ENCODE measurements at regions not wholly inside any gene's neighbourhood (a gene's known extent, or its start where the extent isn't known, plus 50 kb on each side); places are given as distances from the start of the nearest gene placed in this dataset.

GRCh38 chr7:142408794-142409193 is 150.9 kb upstream of the PRSS58 start:
- H3K27me3 ChIP-seq (replicated peaks; ENCODE audit: insufficient read depth) = no peaks in the 10 kb centered on the region
- no peak for TF ChIP-seq POLR2AphosphoS5 (IDR thresholded peaks at IDR 0.05)
- TF ChIP-seq CTCF (IDR thresholded peaks at IDR 0.05) = no peak
- TF ChIP-seq POLR2A (IDR thresholded peaks at IDR 0.05) = no peak
- no peaks in the 10 kb centered on the region for H3K4me1 ChIP-seq (replicated peaks)
- H3K9me3 ChIP-seq = no peaks in the 10 kb centered on the region
- intact Hi-C loops (cut with DNase I) = no loop called here
- no peak overlapping the region for H3K4me3 ChIP-seq
- DNase-seq (ENCODE audit: low spot score) = no peak
- no peaks in the 10 kb centered on the region for H3K36me3 ChIP-seq
- no peak overlapping the region for H3K27ac ChIP-seq

DNA sequence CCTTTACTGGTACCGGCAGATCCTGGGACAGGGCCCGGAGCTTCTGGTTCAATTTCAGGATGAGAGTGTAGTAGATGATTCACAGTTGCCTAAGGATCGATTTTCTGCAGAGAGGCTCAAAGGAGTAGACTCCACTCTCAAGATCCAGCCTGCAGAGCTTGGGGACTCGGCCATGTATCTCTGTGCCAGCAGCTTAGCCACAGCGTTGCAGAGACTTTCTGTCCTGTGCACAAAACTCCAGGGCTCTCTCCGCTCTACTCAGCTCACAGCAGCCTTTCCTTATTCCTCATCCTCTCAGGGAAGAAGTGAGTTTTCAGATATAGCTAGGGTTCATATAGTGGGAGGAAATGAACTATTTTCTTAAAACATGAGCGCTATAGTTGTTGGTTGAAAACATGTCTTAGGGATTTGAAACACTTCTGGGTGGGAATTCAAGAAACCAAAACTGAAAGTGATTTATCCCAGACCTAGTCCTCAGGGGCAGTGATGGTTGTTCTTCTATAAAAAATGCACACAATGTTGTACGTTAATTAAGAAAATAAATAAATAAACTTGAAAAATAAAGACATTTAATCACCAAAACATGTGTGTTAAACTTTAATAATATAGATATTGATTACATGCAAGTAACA is 150.2 kb upstream of the PRSS58 start:
- H3K27ac ChIP-seq = no peak overlapping the region
- no peak for DNase-seq (ENCODE audit: low spot score)
- H3K27me3 ChIP-seq (replicated peaks; ENCODE audit: insufficient read depth) = no peaks in the 10 kb centered on the region
- no peak for TF ChIP-seq POLR2A (IDR thresholded peaks at IDR 0.05)
- no peak for TF ChIP-seq CTCF (IDR thresholded peaks at IDR 0.05)
- TF ChIP-seq POLR2AphosphoS5 (IDR thresholded peaks at IDR 0.05) = no peak
- H3K4me1 ChIP-seq (replicated peaks) = no peaks in the 10 kb centered on the region
- no peaks in the 10 kb centered on the region for H3K9me3 ChIP-seq
- no peaks in the 10 kb centered on the region for H3K36me3 ChIP-seq
- intact Hi-C loops (cut with DNase I) = no loop called here
- H3K4me3 ChIP-seq = no peak overlapping the region
- 84% methylated on average over 8 of the region's 8 CpGs for WGBS

- intact Hi-C loops (cut with DNase I) = no loop called here
- H3K27ac ChIP-seq = no peak overlapping the region
- H3K27me3 ChIP-seq (replicated peaks; ENCODE audit: insufficient read depth) = no peaks in the 10 kb centered on the region
- H3K4me3 ChIP-seq = no peak overlapping the region
- 83% methylated on average over 7 of the region's 7 CpGs for WGBS
- H3K4me1 ChIP-seq (replicated peaks) = no peaks in the 10 kb centered on the region
- no peak for TF ChIP-seq CTCF (IDR thresholded peaks at IDR 0.05)
- no peak for TF ChIP-seq POLR2A (IDR thresholded peaks at IDR 0.05)
- no peak for TF ChIP-seq POLR2AphosphoS5 (IDR thresholded peaks at IDR 0.05)
- no peaks in the 10 kb centered on the region for H3K9me3 ChIP-seq
- DNase-seq (ENCODE audit: low spot score) = no peak
- H3K36me3 ChIP-seq = no peaks in the 10 kb centered on the region
Observed at GRCh38 chr7:142405122-142405765, 147.4 kb upstream of the PRSS58 start.

DNA sequence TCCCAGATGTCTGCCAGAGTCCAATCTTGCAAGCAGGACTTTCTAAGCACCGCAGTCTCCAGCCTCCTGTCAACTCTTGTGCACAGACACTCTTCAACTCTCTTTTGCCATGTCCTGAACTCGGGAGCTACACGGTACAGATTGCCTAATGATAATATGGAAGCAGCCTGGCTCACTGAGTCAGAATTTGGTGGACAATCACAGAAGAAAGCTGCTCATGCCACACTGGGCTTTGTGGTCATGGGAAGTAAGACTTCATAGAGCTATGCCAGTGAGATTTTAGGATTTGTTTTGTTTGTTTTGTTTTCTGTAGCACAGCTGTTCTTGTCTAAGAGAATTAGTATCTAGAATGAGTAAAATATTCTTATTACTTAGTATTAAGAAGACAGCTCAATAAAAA is 144.1 kb upstream of the PRSS58 start:
- Histone ChIP-seq H3K9me3 (no peaks in the 10 kb centered on the region), H3K27me3 (replicated peaks; ENCODE audit: insufficient read depth) (no peaks in the 10 kb centered on the region), H3K36me3 (no peaks in the 10 kb centered on the region), H3K27ac (no peak overlapping the region), H3K4me1 (replicated peaks) (no peaks in the 10 kb centered on the region), H3K4me3 (no peak overlapping the region)
- intact Hi-C loops (cut with DNase I) = no loop called here
- TF ChIP-seq CTCF (IDR thresholded peaks at IDR 0.05) (no peak), POLR2AphosphoS5 (IDR thresholded peaks at IDR 0.05) (no peak), POLR2A (IDR thresholded peaks at IDR 0.05) (no peak)
- 73% methylated on average over 3 of the region's 3 CpGs for WGBS
- DNase-seq (ENCODE audit: low spot score) = no peak

- WGBS = 80% methylated on average over 5 of the region's 5 CpGs
Observed at GRCh38 chr7:142400042-142400533, 142.2 kb upstream of the PRSS58 start.

More at GRCh38 chr7:142400042-142400533, 142.2 kb upstream of the PRSS58 start:
- intact Hi-C loops (cut with DNase I) = no loop called here
- Histone ChIP-seq H3K4me3 (no peak overlapping the region), H3K27me3 (replicated peaks; ENCODE audit: insufficient read depth) (no peaks in the 10 kb centered on the region), H3K36me3 (no peaks in the 10 kb centered on the region), H3K4me1 (replicated peaks) (no peaks in the 10 kb centered on the region), H3K9me3 (no peaks in the 10 kb centered on the region), H3K27ac (no peak overlapping the region)
- no peak for DNase-seq (ENCODE audit: low spot score)
- TF ChIP-seq POLR2AphosphoS5 (IDR thresholded peaks at IDR 0.05) (no peak), CTCF (IDR thresholded peaks at IDR 0.05) (no peak)
